Fibroblast of lung (primary cell): ENCODE measurements at regions not wholly inside any gene's neighbourhood (a gene's known extent, or its start where the extent isn't known, plus 50 kb on each side); places are given as distances from the start of the nearest gene placed in this dataset.

Experiments used
- CTCF ChIP-seq, 2 donors: IDR thresholded peaks in 1 of 2; conservative IDR thresholded peaks in 1 of 2; 1 replicate in 1 of 2; 2 replicates in 1 of 2; pipeline ENCODE4 v1.5.1; 2011 to 2012; ENCODE audit warnings: low read length in 2 of 2, control low read depth in 1 of 2, inconsistent platforms in 1 of 2, low read depth in 1 of 2, mild to moderate bottlenecking in 1 of 2
- EZH2 ChIP-seq: IDR thresholded peaks from 2 replicates; pipeline ENCODE4 v1.5.1; 2012; ENCODE audit warnings: low read length, control low read depth, mild to moderate bottlenecking; ENCODE audit errors: missing control alignments

GRCh38 chr7:93779115-93779514, 111.4 kb downstream of the TFPI2 start:
- TF ChIP-seq CTCF (conservative IDR thresholded peaks at IDR 0.05 in 1 of 2, IDR thresholded peaks at IDR 0.05 in 1 of 2; ENCODE audit: low read depth in 1 of 2, low read length in 2 of 2), result no peak
- no peak for TF ChIP-seq EZH2
